ENCODE measurements at regions not wholly inside any gene's neighbourhood (a gene's known extent, or its start where the extent isn't known, plus 50 kb on each side); places are given as distances from the start of the nearest gene placed in this dataset.

DNA sequence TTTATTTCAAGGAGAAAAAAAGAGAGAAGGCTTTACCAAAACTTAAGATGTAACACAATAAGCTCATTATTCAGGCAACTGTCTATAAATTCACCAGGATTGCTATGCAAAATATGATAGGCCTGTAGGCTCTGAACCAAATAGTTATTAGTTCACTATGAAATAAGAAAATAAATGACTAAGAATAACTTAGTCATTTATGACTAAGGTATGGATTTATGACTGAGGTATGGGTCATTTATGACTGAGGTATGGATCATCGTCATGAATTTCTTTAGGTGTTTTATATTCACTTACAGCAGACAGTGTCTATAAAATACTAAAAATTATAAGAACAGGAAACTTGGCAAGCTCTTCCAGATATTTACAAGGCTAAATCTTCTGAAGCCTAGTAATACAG lies 52.1 kb upstream of the SNX9 start:
- no peak for DNase-seq (ENCODE audit: low spot score, unreplicated experiment)
- Mint-ChIP-seq H3K4me1 (ENCODE audit: low read depth) (peaks cover 13% of the 10 kb centered on the region), H3K4me3 (ENCODE audit: low read depth) (no peak overlapping the region), H3K27me3 (peaks cover 21% of the 10 kb centered on the region), H3K36me3 (ENCODE audit: insufficient read depth) (no peaks in the 10 kb centered on the region), H3K27ac (no peak overlapping the region), H3K9me3 (ENCODE audit: low read depth) (no peaks in the 10 kb centered on the region)
- TF ChIP-seq, protein P1, sequence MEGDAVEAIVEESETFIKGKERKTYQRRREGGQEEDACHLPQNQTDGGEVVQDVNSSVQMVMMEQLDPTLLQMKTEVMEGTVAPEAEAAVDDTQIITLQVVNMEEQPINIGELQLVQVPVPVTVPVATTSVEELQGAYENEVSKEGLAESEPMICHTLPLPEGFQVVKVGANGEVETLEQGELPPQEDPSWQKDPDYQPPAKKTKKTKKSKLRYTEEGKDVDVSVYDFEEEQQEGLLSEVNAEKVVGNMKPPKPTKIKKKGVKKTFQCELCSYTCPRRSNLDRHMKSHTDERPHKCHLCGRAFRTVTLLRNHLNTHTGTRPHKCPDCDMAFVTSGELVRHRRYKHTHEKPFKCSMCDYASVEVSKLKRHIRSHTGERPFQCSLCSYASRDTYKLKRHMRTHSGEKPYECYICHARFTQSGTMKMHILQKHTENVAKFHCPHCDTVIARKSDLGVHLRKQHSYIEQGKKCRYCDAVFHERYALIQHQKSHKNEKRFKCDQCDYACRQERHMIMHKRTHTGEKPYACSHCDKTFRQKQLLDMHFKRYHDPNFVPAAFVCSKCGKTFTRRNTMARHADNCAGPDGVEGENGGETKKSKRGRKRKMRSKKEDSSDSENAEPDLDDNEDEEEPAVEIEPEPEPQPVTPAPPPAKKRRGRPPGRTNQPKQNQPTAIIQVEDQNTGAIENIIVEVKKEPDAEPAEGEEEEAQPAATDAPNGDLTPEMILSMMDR (IDR thresholded peaks at IDR 0.05; ENCODE audit: unreplicated experiment), result no peak

DNA sequence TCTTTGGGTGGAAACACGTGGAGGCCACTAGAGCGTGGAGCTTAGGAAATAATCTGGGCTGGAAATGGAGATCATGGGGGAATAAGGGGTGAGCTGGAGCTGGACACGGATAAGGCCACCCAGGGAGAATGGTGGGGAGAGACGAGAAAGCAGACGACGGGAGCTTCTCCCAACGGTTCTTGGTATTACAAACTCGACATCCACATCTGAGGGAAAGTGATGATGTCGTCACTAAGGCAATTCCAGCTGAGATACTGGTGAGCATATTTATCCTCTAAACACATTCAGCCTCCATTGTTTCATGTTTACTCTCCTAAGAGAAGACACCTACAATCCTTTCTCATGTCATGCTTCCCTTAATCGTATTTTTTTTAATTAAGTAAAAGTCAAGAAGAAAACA lies 50.2 kb upstream of the SNX9 start:
- no peak for DNase-seq (ENCODE audit: low spot score, unreplicated experiment)
- H3K4me3 Mint-ChIP-seq (ENCODE audit: low read depth), result no peak overlapping the region
- H3K27me3 Mint-ChIP-seq, result peaks cover 27% of the 10 kb centered on the region
- no peaks in the 10 kb centered on the region for H3K9me3 Mint-ChIP-seq (ENCODE audit: low read depth)
- no peak overlapping the region for H3K27ac Mint-ChIP-seq
- H3K4me1 Mint-ChIP-seq (ENCODE audit: low read depth), result peaks cover 13% of the 10 kb centered on the region
- no peaks in the 10 kb centered on the region for H3K36me3 Mint-ChIP-seq (ENCODE audit: insufficient read depth)
- TF ChIP-seq, protein P1 (IDR thresholded peaks at IDR 0.05; ENCODE audit: unreplicated experiment), result no peak
